Astrocyte (in vitro differentiated cells and primary cell): ENCODE measurements at regions not wholly inside any gene's neighbourhood (a gene's known extent, or its start where the extent isn't known, plus 50 kb on each side); places are given as distances from the start of the nearest gene placed in this dataset.

ENCODE experiments used
- DNase-seq: peaks from one replicate; pipeline ENCODE4 v3.0.0-alpha.2; 2010; ENCODE audit warnings: low read depth
- FAIRE-seq: peaks from 2 replicates; lab custom pipeline; 2011; peaks lifted over from hg19 to GRCh38; lab: Jason Lieb, UNC
- H2AFZ ChIP-seq: 2 replicates; pipeline ENCODE4 v1.6.0; 2012; ENCODE audit warnings: low read depth, low read length, inconsistent platforms
- H3K27ac ChIP-seq: 2 replicates; pipeline ENCODE4 v1.5.1; 2011; ENCODE audit warnings: low read depth, low read length, inconsistent platforms
- H3K27me3 ChIP-seq: 2 replicates; pipeline ENCODE4 v1.6.0; 2011; ENCODE audit warnings: low read length, inconsistent platforms; ENCODE audit not compliant: insufficient read depth
- H3K36me3 ChIP-seq: 2 replicates; pipeline ENCODE4 v1.5.1; 2011; ENCODE audit warnings: low read length, inconsistent platforms; ENCODE audit not compliant: insufficient read depth
- H3K4me1 ChIP-seq: 2 replicates; pipeline ENCODE4 v1.5.1; 2011; ENCODE audit warnings: low read length, inconsistent platforms; ENCODE audit not compliant: insufficient read depth
- H3K4me2 ChIP-seq: 2 replicates; pipeline ENCODE4 v1.6.0; 2012; ENCODE audit warnings: low read length, inconsistent platforms
- H3K4me3 ChIP-seq: 2 replicates; pipeline ENCODE4 v1.5.1; 2011; ENCODE audit warnings: low read depth, mild to moderate bottlenecking, low read length, inconsistent platforms; ENCODE audit not compliant: insufficient read depth
- H3K79me2 ChIP-seq: 2 replicates; pipeline ENCODE4 v1.6.0; 2012; ENCODE audit warnings: mild to moderate bottlenecking, low read length, inconsistent platforms; ENCODE audit not compliant: insufficient read depth
- H3K9ac ChIP-seq: 2 replicates; pipeline ENCODE4 v1.6.0; 2012; ENCODE audit warnings: mild to moderate bottlenecking, low read length, inconsistent platforms
- H3K9me3 ChIP-seq: 2 replicates; pipeline ENCODE4 v1.5.1; 2012; ENCODE audit warnings: low read depth, mild to moderate bottlenecking, low read length, inconsistent platforms; ENCODE audit not compliant: insufficient read depth
- H4K20me1 ChIP-seq: 2 replicates; pipeline ENCODE4 v1.6.0; 2012; ENCODE audit warnings: low read length, inconsistent platforms; ENCODE audit not compliant: insufficient read depth
- H3K27ac Mint-ChIP-seq: one replicate; pipeline ENCODE4 v1.8.0; 2021; ENCODE audit warnings: mild to moderate bottlenecking, mixed read lengths; ENCODE audit not compliant: unreplicated experiment
- H3K27me3 Mint-ChIP-seq: one replicate; pipeline ENCODE4 v1.8.0; 2021; ENCODE audit warnings: low read depth, mixed read lengths; ENCODE audit not compliant: unreplicated experiment
- H3K36me3 Mint-ChIP-seq: one replicate; pipeline ENCODE4 v1.8.0; 2021; ENCODE audit warnings: low read depth, mixed read lengths; ENCODE audit not compliant: unreplicated experiment
- H3K4me1 Mint-ChIP-seq: one replicate; pipeline ENCODE4 v1.8.0; 2021; ENCODE audit warnings: low read depth, mixed read lengths; ENCODE audit not compliant: unreplicated experiment
- H3K4me3 Mint-ChIP-seq: one replicate; pipeline ENCODE4 v1.8.0; 2021; ENCODE audit warnings: mild to moderate bottlenecking, moderate library complexity, mixed read lengths; ENCODE audit not compliant: unreplicated experiment
- H3K9me3 Mint-ChIP-seq: one replicate; pipeline ENCODE4 v1.8.0; 2021; ENCODE audit warnings: mild to moderate bottlenecking, mixed read lengths; ENCODE audit not compliant: unreplicated experiment
- CTCF ChIP-seq: IDR thresholded peaks from 2 replicates; pipeline ENCODE4 v1.5.1; 2011; ENCODE audit warnings: low read depth, mild to moderate bottlenecking, inconsistent platforms, low read length, moderate library complexity; ENCODE audit not compliant: insufficient read depth
- EZH2 ChIP-seq: IDR thresholded peaks from 2 replicates; pipeline ENCODE4 v1.6.1; 2012; ENCODE audit warnings: mild to moderate bottlenecking, low read length, inconsistent platforms; ENCODE audit not compliant: insufficient read depth

- H3K36me3 Mint-ChIP-seq: no peaks in the 10 kb centered on the region
- H3K27ac ChIP-seq: no peak overlapping the region
- TF ChIP-seq CTCF (no peak), EZH2 (no peak)
- DNase-seq: no peak
- no peak overlapping the region for H3K4me3 ChIP-seq
- H3K79me2 ChIP-seq: no peaks in the 10 kb centered on the region
- H3K27me3 Mint-ChIP-seq: no peaks in the 10 kb centered on the region
- peaks cover 3% of the 10 kb centered on the region for H3K4me1 ChIP-seq
- H3K4me3 Mint-ChIP-seq: no peak overlapping the region
- H3K4me2 ChIP-seq: no peak overlapping the region
- no peaks in the 10 kb centered on the region for H4K20me1 ChIP-seq
- H3K9me3 ChIP-seq: no peaks in the 10 kb centered on the region
- H3K27ac Mint-ChIP-seq: no peak overlapping the region
- H3K9me3 Mint-ChIP-seq: no peaks in the 10 kb centered on the region
- no peaks in the 10 kb centered on the region for H3K36me3 ChIP-seq
- H3K27me3 ChIP-seq: no peaks in the 10 kb centered on the region
- no peak for FAIRE-seq
- H2AFZ ChIP-seq: no peak overlapping the region
- H3K9ac ChIP-seq: no peak overlapping the region
- peaks cover 29% of the 10 kb centered on the region for H3K4me1 Mint-ChIP-seq
Measured at GRCh38 chr11:92449780-92450179, 225.2 kb downstream of the FAT3 start.

GRCh38 chr11:92451063-92451462 is 226.4 kb downstream of the FAT3 start:
- no peak overlapping the region for H2AFZ ChIP-seq
- H3K4me3 ChIP-seq: no peak overlapping the region
- no peak for DNase-seq
- no peaks in the 10 kb centered on the region for H3K9me3 ChIP-seq
- no peak overlapping the region for H3K27ac Mint-ChIP-seq
- H4K20me1 ChIP-seq: no peaks in the 10 kb centered on the region
- H3K79me2 ChIP-seq: no peaks in the 10 kb centered on the region
- FAIRE-seq: no peak
- H3K27me3 ChIP-seq: no peaks in the 10 kb centered on the region
- no peak overlapping the region for H3K4me3 Mint-ChIP-seq
- peaks cover 3% of the 10 kb centered on the region for H3K4me1 ChIP-seq
- H3K4me1 Mint-ChIP-seq: peaks cover 22% of the 10 kb centered on the region
- H3K27me3 Mint-ChIP-seq: no peaks in the 10 kb centered on the region
- H3K9me3 Mint-ChIP-seq: no peaks in the 10 kb centered on the region
- TF ChIP-seq CTCF (no peak), EZH2 (no peak)
- H3K36me3 ChIP-seq: no peaks in the 10 kb centered on the region
- no peaks in the 10 kb centered on the region for H3K36me3 Mint-ChIP-seq
- H3K9ac ChIP-seq: no peak overlapping the region
- H3K4me2 ChIP-seq: no peak overlapping the region
- H3K27ac ChIP-seq: no peak overlapping the region

- Mint-ChIP-seq H3K4me1 (peaks cover 19% of the 10 kb centered on the region), H3K4me3 (no peak overlapping the region), H3K36me3 (no peaks in the 10 kb centered on the region), H3K27ac (peak overlapping the region; percentile 68), H3K9me3 (no peaks in the 10 kb centered on the region), H3K27me3 (no peaks in the 10 kb centered on the region)
- H3K4me1 ChIP-seq: peaks cover 3% of the 10 kb centered on the region
- H3K27me3 ChIP-seq: no peaks in the 10 kb centered on the region
- H3K27ac ChIP-seq: no peak overlapping the region
- H3K36me3 ChIP-seq: no peaks in the 10 kb centered on the region
- DNase-seq (peak; percentile 92), FAIRE-seq (peak; percentile 88)
- H3K79me2 ChIP-seq: no peaks in the 10 kb centered on the region
- TF ChIP-seq CTCF (no peak), EZH2 (no peak)
- no peak overlapping the region for H3K9ac ChIP-seq
- no peaks in the 10 kb centered on the region for H4K20me1 ChIP-seq
- no peaks in the 10 kb centered on the region for H3K9me3 ChIP-seq
- no peak overlapping the region for H3K4me3 ChIP-seq
- peak overlapping the region; percentile 36 for H3K4me2 ChIP-seq
- no peak overlapping the region for H2AFZ ChIP-seq
Measured at GRCh38 chr11:92453055-92453454, 228.4 kb downstream of the FAT3 start.
